NCI-H2171 treated with DMSO at 0.1 percent for 48 hours (cell line): ENCODE measurements at regions not wholly inside any gene's neighbourhood (a gene's known extent, or its start where the extent isn't known, plus 50 kb on each side); places are given as distances from the start of the nearest gene placed in this dataset.
"Not testable (repeated sequence)": the region's sequence is repeated elsewhere in the genome, so short reads cannot be mapped to it uniquely, and the experiment has no call there.

Experiments
- DNase-seq: peaks from one replicate; lab custom pipeline; 2025; lab: John Stamatoyannopoulos, UW

DNA sequence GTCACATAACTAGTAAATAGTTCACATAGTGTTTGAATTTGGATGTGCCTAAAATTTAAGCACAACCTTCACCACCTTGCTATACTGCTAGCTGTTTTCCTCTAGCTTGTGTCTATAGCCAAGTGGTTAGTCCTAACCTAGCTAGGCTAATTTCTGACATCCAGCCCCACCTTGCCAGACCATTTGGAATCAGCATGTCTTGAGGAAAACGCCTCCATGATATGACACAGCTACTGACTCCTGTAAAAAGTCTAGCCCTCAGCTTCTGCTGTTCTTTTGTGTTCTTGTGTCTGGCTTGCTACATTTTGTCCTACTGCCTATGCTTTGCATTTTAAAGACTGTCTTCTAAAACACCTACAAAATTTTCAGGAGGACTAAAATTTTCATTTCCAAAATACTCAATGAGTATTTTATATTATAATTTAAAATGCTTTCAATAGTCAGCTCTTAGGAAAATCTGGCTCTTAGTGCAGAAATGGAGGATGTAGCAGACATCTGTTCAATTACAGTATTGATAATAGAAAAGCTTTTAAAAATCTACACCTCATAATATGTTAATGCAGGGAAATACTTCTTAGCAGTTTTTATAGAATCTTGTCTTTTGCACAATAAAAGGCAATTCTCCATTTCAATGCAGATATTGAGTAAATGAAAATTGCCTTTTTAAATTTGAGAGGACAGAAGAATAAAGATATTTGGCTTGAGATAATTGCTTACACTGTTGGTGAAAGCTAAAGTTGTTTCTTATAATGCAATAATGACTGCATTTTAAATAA, 160.8 kb upstream of the APP start:
- no peak for DNase-seq

DNA sequence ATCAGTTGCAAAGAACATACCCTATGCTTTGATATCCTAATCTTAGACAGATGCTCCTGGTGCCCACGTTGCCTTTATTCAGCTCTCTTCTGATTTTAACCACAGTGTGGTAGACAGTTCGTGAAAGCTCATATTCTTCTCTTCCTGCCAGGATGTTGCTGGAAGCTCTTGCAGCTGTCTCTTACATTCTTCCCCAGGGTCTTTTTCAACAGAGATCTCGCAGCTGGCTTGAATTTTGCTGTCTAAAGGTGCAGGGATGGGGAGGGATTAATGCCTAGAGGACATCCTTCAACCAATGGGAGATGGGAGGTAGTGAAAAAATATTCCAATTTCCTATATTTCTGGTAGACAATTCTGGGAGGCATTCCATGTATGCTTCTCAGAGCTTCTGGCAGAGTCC, 150.0 kb upstream of the APP start:
- no peak for DNase-seq

DNA sequence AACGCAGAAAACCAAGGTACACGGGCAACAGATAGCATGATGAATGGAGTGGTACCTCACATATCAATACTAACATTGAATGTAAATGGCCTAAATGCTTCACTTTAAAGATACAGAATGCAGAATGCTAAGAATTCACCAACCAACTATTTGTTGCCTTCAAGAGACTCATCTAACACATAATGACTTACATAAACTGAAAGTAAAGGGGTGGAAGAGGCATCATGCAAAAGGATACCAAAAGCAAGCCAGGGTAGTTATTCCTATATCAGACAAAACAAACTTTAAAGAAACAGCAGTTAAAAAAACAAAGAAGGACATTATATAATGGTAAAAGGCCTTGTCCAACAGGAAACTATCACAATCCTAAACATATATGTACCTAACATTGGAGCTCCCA, 137.1 kb upstream of the APP start:
- DNase-seq: no peak

DNA sequence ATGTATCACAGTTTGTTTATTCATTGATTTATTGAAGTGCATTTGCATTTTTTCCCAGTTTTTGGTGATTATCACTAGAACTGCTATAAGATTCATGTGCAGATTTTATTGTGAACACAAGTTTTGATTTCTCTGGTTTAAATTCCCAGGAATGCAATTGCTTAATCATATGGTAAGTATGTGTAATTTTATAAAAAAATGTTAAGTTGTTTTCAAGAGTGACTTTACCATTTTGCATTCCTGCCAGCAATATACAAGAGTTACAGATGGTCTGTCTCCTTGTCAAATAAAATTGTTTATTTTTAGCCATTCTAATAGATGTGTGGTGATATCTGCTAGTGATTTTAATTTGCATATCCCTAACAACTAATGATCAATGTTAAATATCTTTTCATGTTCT, 127.3 kb upstream of the APP start:
- DNase-seq: no peak

DNA sequence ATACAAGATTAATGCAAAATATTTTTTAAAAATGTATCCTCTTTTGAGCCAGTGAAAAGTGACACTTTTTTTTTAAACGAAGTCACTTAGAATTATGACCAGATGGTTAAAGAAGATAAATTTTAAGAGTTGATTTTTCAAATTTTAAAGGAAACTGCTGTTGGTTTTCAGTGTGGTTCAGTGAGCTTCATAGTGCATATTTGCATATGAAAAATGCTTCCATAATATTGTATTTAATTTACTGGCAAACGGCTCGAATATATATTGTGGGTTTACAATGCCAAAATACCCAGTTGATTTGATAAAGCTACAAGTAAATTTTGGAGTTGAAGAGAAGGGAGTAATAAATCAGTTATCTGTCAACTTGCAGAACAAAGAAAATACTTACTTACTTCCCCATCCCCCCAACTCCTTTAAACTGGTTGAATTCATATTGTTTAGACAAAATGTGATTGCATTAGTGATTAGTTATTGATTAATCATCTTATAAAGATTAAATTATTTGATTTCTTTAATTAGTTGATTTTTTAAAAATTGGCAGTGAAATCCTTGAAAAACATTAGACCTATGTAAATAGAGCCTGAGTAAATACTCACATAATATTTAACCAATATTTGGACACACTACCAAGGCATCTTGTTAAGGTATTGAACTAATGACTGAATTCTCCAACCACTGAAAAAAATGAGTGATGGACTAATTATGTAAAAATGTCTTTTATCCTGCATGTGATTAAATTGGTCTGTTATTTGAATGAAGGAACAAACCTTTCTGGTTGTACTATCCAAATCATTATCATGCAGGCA, 122.8 kb upstream of the APP start:
- no peak for DNase-seq

DNA sequence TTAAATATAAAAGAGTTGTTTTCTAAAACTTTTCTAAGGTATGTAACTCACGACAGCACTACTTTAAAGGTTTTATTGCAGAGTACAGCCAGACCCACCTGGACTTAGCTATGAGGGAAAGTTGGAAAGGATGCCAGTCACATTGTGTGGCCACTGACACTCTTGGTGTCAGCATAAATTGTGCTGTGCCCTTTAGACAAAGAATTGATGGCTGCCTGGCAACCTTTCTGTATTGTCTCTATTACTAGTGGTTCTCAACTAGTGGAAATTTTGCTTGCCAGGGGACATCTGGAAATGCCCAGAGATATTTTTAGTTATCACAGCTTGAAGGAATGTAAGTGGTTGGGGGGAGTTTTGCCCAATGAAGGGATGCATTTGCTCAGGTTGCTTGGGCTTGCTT, 117.5 kb upstream of the APP start:
- no peak for DNase-seq

DNA sequence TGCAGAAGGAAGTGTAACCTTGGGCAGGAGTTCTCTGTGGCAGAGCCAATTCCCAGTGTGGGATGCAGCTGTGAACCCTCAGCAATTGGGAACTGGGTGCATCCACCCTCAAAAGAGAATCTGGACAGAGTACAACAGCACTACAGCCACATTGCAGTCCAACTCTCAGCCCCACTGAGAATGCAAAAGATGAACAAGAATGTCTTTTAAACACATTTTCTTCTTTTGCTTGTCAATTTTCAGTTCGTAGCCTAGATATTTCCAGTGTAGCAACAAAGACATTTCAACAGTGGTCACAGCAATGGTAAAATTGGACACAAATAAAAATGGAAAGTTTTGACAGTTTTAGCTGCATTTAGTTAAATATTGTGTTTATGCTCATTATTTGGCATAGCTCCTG, 114.0 kb upstream of the APP start:
- no peak for DNase-seq

DNA sequence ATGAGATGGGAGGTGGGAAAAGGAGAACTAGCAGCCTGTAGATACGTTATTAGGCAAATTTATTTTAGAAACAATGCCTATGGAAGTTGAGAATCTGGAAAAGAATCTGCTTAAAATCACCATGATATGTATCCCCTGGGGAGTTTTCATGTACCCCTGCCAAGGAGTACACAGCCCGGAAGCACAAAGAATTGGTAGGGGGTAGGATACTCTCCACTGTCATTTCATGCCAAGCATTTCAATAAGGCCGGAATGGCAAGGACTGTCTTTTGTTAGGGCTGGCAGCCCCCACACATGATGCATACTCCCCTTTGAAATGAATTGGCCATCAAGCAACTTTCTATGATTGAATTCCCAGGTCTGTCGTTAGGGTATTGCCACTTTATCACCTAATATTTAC, 111.5 kb upstream of the APP start:
- peak; percentile 12 for DNase-seq

DNA sequence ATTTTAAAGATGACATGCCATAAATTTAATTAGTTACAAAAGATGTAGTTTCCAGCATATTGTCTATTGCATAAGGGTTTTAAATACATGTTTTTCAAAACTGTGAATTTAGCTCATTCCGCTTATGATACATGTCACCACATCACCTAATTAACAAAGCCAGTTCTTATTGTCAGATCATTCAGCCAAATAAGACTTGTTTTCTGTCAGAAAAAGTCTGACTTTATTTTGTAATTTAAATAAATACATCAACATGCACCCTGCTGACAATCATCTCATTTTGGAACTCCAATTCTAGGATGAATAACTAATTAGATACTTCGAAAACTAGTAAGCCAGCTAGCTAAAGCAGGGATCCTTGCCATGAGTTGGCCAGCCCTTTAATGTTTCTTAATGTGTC, 110.9 kb upstream of the APP start:
- DNase-seq: no peak

DNA sequence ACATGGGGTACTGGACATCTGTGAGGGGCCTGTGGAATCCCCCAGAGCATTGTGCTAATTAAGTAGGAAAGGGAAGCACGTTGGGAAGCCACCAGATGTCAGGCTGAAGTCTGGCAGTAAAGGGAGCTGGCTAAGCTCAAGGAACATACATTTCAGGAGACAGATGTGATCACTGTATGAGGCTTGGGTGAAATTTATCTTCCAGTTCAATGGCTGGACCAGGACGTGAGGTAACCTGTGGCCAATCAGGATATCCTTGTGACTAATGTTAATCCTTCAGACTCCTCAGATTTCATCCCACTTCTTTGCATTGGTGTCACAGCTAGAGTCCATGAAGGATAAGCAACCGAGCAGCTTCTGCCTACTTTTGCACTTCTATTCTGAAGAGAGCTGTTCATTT, 110.2 kb upstream of the APP start:
- peak; percentile 100 for DNase-seq

DNA sequence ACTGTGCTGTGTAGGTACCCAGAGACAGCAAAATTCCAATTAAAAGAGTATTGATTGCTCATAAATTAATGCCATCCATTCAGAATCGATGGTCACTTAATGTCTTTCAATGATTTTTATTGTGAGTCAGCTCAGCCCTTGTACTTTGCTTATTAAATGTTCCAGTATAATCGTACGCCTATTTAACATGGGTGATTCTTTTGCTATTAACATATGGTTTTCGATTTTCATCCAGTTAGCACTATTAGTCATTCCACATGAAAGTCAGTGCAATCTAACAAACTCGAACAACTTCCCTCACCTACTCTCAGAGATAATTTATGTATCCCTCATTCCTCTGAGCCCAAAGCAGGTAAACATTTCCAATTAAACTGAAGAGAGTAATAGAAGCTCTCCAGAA, 109.6 kb upstream of the APP start:
- no peak for DNase-seq

DNA sequence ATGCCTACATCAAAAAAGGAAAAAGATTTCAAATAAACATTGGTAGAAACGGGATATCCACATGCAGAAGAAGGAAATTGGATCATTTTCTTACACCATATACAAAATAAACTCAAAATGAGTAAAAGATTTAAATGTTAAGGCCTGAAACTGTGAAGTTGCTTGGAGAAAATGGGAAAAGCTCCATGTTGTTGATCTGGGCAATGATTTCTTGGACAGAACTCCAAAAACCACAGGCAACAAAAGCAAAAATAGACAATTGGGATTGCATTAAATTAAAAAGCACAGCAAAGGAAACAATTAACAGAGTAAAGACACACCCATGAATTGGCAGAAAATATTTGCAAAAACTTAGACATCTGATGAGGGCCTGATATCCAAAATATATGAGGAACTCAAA, 105.2 kb upstream of the APP start:
- DNase-seq: no peak

DNA sequence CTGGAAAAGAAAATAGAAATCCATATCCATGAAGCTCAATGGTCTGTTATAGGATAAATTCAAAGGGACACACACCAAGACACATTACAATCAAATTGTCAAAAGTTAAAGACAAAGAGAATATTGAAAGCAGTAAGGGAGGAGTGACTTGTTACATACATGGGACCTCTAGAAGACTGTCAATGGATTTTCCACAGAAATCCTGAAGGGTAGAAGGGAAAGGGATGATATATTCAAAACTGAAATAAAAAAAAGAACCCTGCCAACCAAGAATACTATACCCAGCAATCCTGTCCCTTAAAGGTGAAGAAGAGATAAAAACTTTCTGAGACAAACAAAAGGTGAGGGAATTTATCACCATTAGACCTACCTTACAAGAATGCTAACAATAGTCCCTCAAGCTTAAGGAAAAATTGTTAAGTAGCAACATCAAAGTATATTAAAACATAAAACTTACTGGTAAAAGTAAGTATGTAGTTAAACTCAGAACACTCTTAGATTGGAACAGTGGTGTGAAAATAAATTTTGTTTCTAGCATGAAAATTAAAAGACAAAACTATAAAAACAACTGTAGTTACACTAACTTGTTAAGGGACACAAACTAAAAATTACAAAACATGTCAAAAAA, 103.2 kb upstream of the APP start:
- DNase-seq: no peak

DNA sequence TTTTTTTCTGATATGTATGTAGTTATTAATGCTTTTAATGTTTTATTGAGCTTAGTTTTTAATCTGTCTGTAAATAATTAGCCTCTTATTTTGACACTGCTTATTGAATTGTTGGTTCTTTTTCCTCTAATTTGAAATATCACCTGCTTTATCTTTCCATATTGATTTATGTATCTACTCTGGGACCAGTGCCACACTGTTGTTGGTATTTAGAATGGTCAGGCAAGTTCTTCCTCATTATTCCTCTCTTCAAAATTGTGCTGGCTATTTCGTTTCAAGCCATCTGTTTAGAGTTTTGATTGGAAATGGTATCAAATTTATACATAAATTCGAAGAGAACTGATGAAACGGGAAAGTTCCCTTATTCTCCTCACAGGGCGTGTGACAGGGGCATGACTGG, 96.8 kb upstream of the APP start:
- no peak for DNase-seq

DNA sequence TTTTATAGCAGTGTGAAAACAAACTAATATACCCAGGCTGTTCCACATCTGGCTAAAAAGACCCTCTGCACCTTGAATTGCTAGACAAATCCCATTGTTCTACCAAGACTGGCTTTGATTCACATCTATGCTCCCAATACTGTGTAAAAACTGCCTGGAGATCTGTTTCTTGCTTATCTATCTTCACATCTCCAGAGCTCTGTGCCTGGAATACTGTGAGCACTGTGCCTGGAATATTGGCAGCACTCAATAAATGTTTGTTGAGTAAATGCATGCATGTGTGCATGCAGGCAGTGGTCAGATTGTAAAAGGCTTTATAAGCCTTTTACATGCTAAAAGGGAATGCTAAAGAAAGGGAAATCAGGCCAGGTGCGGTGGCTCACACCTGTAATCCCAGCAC, 75.5 kb upstream of the APP start:
- no peak for DNase-seq

DNA sequence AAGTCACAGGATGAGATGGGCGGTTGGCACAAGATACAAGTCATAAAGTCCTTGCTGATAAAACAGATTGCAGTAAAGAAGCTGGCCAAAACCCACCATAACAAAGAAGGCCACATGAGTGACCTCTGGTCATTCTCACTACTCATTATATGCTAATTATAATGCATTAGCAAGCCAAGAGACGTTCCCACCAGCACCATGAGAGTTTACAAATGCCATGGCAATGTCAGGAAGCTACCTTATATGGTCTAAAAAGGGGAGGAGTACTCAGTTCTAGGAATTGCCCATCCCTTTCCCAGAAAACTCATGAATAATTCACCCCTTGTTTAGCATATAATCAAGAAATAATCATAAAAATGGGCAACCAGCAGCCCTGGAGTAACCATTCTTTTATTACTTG, 74.9 kb upstream of the APP start:
- DNase-seq: no peak

DNA sequence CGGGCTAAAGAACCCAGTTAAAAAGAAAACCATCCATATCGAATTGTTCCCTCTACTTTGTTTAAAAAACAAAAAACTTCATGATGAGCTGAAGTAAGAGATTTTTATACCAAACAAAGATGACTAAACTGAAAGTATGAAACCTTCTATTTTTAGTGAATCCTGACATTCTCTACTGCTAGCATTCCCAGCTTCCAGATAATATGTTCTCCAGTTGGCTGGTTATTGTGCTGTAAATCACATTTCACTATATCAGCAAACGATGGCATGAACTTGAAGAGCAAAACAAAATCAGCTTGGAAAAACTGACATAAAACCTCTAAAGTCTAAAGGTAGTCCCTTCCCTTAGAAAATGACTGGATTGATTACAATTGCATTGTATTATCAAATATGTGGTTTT, 68.1 kb upstream of the APP start:
- no peak for DNase-seq

DNA sequence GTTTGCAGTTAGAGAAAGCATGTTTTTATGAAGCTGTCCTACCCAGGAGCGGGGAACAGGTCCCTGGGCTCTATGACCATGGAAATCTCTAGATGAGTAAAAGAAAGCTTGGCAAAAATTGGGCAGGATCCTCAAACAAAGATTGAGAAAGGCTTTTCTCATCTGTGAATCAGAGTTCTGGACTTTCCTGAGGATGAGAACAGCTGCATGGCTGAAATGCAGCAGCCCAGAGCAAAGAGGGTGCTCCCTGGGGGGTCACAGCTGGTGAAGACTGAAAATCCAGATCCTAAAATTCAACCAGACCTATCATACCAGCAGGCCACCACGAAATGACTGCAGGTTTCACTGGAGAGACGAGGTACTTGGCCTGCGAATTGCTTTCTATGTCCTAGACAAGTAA, 65.7 kb upstream of the APP start:
- DNase-seq: no peak

DNA sequence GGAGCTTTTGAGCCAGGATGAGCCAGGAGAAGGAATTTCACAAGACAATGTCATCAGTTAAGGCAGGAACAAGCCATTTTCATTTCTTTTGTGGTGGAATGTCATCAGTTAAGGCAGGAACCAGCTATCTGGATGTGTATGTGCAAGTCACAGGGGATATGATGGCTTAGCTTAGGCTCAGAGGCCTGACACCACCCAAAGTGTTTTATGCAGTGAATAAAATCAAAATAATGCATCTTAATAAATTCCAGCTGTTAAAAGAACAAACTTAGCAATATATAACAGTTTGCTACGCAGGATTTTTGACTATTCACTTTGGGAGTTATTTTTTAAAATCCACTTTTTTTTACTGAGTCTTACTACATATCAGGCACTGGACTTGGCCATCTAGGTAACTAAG, 62.7 kb upstream of the APP start:
- not testable (repeated sequence) for DNase-seq

DNA sequence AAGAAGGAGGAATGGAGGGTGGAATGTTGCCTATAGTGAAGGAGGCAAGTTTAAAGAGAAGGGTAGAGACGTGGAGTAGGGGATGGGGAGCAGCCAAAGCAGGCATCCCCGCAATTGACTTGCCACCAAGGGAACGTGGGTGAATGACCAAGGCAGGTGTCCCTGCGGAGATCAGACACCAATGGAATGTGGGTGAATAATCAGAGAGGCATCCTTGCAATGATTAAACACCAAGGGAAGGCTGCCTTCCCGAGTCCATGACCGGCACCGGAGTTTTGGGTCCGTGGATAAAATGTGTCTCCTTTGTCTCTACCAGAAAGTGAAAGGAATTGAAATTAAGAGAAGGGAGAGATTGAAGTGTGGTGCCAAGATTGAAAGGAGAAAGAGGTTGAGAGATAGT, 61.9 kb upstream of the APP start:
- DNase-seq: not testable (repeated sequence)

DNA sequence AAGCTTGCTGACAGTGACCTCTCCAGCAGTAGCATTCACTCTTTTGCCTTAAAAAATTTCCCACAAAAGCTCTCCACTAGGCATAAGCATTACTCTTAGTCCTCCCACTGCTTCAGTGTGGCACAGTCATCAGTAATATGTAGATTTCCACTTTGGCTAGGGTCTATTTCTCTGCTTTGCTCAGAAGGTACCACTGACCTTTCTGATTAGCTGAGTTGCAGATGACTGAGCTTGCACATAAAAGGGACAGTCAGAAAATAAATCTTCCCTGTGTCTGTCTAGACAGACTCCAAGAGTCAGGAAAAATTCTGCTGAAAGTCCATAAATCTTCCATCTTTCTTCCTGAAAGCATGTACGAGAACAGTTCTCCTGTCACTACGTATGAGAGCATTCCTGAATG, 56.6 kb upstream of the APP start:
- no peak for DNase-seq

DNA sequence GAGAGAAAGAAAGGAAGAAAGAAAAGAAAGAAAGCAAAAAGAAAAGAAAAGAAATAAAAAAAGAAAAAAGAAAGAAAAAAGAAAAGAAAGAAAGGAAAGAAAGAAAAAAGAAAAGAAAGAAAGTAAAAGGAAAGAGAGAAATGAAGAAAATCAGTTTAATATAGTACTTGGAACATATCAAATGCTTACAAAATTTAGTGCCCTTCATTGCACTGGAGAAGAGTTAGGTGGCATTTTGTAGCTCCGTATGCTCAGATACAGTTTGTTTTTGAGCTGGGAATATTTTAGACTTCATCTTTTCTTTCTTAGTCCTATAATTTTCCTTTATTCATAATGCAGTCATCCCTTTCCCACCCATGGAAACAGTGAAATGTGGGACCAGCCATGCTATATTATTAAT, 56.2 kb upstream of the APP start:
- DNase-seq: no peak

DNA sequence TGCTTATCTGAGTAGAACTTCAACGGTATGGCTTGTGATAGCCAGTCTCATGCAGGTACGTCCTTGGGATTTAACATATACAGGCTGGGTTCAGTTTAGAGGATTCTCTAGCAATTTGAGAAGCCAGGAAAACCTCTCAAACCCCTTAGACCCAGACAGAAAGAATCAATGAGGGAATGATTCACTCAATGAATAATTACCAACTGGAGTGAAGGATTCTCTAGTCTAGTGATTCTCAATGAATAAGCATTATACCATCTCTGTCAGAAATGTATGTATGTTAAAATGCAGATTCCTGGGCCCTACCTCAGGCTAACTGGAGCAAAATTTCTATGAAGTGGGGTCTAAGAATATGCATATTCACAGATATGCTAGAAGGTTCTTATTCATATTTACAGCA, 54.5 kb upstream of the APP start:
- no peak for DNase-seq
